ENCODE measurements at regions not wholly inside any gene's neighbourhood (a gene's known extent, or its start where the extent isn't known, plus 50 kb on each side); places are given as distances from the start of the nearest gene placed in this dataset.

DNA sequence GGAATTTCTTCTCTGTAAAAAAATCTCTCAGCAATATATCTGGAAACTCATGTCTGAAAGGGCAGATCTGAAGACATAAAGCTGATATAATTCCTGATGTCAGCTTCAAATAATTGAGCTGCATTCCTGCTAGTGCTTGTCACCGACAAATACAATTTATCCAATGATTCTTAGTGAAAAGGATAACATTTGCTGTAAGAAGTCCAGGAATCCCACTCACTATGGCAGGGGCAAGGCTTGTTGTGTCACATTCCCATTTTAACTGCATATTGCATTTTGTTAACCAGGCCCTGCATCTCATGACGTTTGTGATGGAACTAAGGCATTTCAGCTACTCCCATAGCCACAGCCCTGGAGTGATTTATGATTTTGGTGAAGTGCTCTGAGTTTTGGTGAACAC is 160.1 kb upstream of the DAB2 start:
- H3K9me3 ChIP-seq, result no peaks in the 10 kb centered on the region
- H3K36me3 ChIP-seq (ENCODE audit: low read depth), result no peaks in the 10 kb centered on the region
- peaks cover 10% of the 10 kb centered on the region for H3K4me1 ChIP-seq (ENCODE audit: low read depth)
- no peak for TF ChIP-seq CTCF (IDR thresholded peaks at IDR 0.05)
- DNase-seq (no peak), ATAC-seq (no peak)
- no peak overlapping the region for H3K4me3 ChIP-seq
- intact Hi-C loops (cut with DNase I, micrococcal nuclease), result no loop called here

DNA sequence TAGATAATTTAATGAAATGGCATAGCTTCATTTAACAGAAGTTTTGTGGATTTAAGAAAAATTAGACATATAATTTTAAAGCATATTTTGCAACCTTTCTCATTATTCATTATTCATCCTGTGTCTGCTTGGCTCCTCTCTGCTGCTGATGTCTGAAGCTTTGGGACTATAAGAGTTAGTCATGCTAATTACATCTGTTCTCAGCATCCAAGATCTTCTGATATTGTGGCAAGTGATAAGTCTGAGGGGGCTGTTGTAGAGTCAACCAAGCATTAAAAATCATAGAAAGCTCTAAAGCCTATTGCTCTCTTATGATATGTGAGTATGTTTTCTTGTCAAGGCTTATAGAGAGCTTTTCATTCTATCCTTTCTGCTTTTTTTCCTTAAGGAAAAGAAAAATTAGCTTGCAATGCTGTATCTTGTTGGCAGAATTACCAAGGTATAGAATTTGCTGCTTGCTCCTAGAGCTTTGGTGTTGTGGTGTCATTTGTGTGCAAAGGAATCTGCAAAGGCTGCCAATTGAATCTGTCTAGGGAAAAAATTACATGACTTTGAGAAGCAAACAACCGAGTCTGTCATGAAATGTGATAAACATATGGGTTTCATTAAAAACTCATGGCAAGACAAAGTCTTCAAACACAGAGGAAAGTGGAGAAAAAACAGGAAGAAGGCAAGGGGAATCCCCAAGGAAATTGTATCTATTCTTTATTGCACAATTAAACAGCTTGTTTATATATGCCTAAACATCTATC is 156.1 kb upstream of the DAB2 start:
- Histone ChIP-seq H3K4me3 (no peak overlapping the region), H3K4me1 (ENCODE audit: low read depth) (peaks cover 17% of the 10 kb centered on the region), H3K9me3 (no peaks in the 10 kb centered on the region), H3K36me3 (ENCODE audit: low read depth) (no peaks in the 10 kb centered on the region)
- ATAC-seq (peak; percentile 31), DNase-seq (no peak)
- no peak for TF ChIP-seq CTCF (IDR thresholded peaks at IDR 0.05)
- intact Hi-C loops (cut with DNase I, micrococcal nuclease), result no loop called here

DNA sequence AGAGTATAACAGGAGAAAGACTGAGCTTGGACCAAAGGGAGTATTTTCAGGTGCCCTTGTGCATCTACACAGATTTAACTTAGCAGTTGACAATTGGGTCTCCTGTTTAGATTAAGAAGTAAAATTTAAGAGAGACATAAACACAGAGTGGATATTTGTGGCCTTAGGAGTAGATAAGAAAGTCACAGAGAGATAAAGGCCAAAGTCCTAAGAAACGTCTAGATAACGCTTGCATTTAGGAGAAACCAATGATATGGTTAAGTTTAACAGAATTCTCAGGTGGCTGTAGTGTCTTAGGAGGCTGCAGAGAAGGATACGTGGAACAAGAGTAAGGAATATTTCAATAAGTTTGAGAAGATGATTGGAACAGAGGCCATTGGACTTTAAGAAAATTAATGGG is 155.0 kb upstream of the DAB2 start:
- no peak for TF ChIP-seq CTCF (IDR thresholded peaks at IDR 0.05)
- peak; percentile 25 for ATAC-seq
- peaks cover 17% of the 10 kb centered on the region for H3K4me1 ChIP-seq (ENCODE audit: low read depth)
- no peak for DNase-seq
- no peaks in the 10 kb centered on the region for H3K36me3 ChIP-seq (ENCODE audit: low read depth)
- intact Hi-C loops (cut with DNase I, micrococcal nuclease), result loop anchor here in 1 of 2 donors (10.0 kb wide), 2 partner anchors 205 to 365 kb away; no protein-coding TSS in a partner anchor
- no peak overlapping the region for H3K4me3 ChIP-seq
- no peaks in the 10 kb centered on the region for H3K9me3 ChIP-seq

DNA sequence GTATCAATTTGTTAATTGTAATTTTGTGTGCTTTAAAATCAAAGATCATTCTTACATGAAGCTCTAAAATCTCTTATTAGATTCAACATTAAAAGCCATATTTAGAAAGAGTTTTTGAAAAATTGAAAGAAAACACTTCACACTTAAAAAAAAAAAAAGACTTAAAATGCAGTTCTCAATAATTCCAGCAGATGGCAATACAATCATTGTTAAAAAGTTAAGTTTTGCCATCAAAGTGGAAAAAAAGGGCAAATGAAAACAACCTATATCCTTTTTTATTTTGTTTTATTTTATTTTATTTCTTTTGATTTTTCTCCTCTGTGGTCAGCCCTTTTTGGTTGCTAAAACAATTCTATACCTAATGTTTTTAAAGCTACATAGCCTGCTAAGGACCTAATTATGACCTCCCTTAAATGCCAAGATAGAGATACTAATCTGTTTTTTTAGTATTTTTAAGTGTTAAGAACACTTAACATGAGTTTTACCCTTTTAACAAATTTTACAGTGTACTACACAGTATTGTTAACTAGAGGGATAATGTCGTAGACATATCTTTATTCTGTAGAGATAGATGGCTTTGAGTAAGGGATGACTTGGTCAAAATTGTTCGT is 154.2 kb upstream of the DAB2 start:
- no peak for DNase-seq
- intact Hi-C loops (cut with DNase I, micrococcal nuclease), result loop anchor here in 1 of 2 donors (10.0 kb wide), 2 partner anchors 204 to 366 kb away; no protein-coding TSS in a partner anchor

GRCh38 chr5:39577529-39577928 is 152.7 kb upstream of the DAB2 start:
- intact Hi-C loops (cut with DNase I, micrococcal nuclease), result loop anchor here in 1 of 2 donors (10.0 kb wide), 2 partner anchors 203 to 367 kb away; no protein-coding TSS in a partner anchor
- DNase-seq (no peak), ATAC-seq (no peak)
- TF ChIP-seq CTCF (IDR thresholded peaks at IDR 0.05), result no peak
- H3K4me1 ChIP-seq (ENCODE audit: low read depth), result peaks cover 17% of the 10 kb centered on the region
- H3K4me3 ChIP-seq, result no peak overlapping the region
- H3K36me3 ChIP-seq (ENCODE audit: low read depth), result no peaks in the 10 kb centered on the region
- H3K9me3 ChIP-seq, result no peaks in the 10 kb centered on the region

More for the DNA sequence above, 154.2 kb upstream of the DAB2 start:
- peak; percentile 34 for TF ChIP-seq CTCF (IDR thresholded peaks at IDR 0.05)
- no peaks in the 10 kb centered on the region for H3K36me3 ChIP-seq (ENCODE audit: low read depth)
- H3K4me1 ChIP-seq (ENCODE audit: low read depth), result peaks cover 17% of the 10 kb centered on the region
- H3K4me3 ChIP-seq, result no peak overlapping the region
- H3K9me3 ChIP-seq, result no peaks in the 10 kb centered on the region
- no peak for ATAC-seq
